Peyer's patch (tissue), 4 donors: ENCODE measurements at regions not wholly inside any gene's neighbourhood (a gene's known extent, or its start where the extent isn't known, plus 50 kb on each side); places are given as distances from the start of the nearest gene placed in this dataset.

Experiments
- CTCF ChIP-seq, 6 experiments: fragments of 450-650 bp in 4 of 6; fragments of 200-600 bp in 2 of 6; sonication (generic) in 1 of 6; IDR thresholded peaks; one replicate each; pipeline ENCODE4 v1.5.1; 2017 to 2019; ENCODE audit warnings: antibody characterized with exemption in 6 of 6, mild to moderate bottlenecking in 3 of 6, moderate library complexity in 1 of 6
- POLR2A ChIP-seq, 2 donors: fragments of 450-650 bp; IDR thresholded peaks; one replicate each; pipeline ENCODE4 v1.5.1; 2017; ENCODE audit warnings: antibody characterized with exemption in 2 of 2, mild to moderate bottlenecking in 2 of 2, moderate library complexity in 2 of 2

DNA sequence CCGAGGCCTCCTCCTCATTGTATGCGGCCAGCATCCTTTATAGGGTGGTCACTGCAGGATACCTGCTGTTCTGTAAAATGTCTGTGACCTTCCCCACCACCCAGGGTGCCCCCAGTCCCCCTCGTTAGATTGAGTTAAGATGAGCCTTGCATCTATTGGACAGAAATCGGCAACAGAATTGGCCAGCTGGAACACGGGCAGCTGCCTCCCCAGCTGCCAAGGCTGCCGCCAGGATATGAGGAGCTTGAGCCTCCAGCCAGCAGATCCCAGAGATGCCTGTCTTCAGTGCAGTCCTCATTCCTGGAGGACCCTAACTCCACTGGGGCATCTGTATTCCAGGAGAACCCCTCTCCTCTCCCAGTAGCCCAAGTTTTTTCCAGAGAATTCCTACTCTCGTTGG, 463.0 kb downstream of the TSHZ3 start:
- TF ChIP-seq CTCF (IDR thresholded peaks at IDR 0.05) (no peak), POLR2A (IDR thresholded peaks at IDR 0.05) (no peak)
